ENCODE measurements at regions not wholly inside any gene's neighbourhood (a gene's known extent, or its start where the extent isn't known, plus 50 kb on each side); places are given as distances from the start of the nearest gene placed in this dataset.

GRCh38 chr4:123890889-123891288 is 494.3 kb downstream of the SPRY1 start:
- Histone ChIP-seq H3K4me1 (ENCODE audit: control insufficient read depth, insufficient read depth, low read length) (peaks cover 7% of the 10 kb centered on the region), H3K9me3 (ENCODE audit: control insufficient read depth, low read length) (no peaks in the 10 kb centered on the region), H3K9ac (ENCODE audit: low read length) (no peak overlapping the region), H3K36me3 (ENCODE audit: control insufficient read depth, insufficient read depth, low read length) (no peaks in the 10 kb centered on the region), H3K4me3 (ENCODE audit: low read length) (no peak overlapping the region), H3K27me3 (ENCODE audit: control insufficient read depth, insufficient read depth, low read length) (no peaks in the 10 kb centered on the region)

GRCh38 chr4:123891881-123892280 is 495.3 kb downstream of the SPRY1 start:
- Histone ChIP-seq H3K9me3 (ENCODE audit: control insufficient read depth, low read length) (no peaks in the 10 kb centered on the region), H3K27me3 (ENCODE audit: control insufficient read depth, insufficient read depth, low read length) (no peaks in the 10 kb centered on the region), H3K4me1 (ENCODE audit: control insufficient read depth, insufficient read depth, low read length) (peaks cover 7% of the 10 kb centered on the region)

GRCh38 chr4:123892368-123892976 is 495.9 kb downstream of the SPRY1 start:
- Histone ChIP-seq H3K9me3 (ENCODE audit: control insufficient read depth, low read length) (no peaks in the 10 kb centered on the region), H3K27me3 (ENCODE audit: control insufficient read depth, insufficient read depth, low read length) (no peaks in the 10 kb centered on the region), H3K36me3 (ENCODE audit: control insufficient read depth, insufficient read depth, low read length) (no peaks in the 10 kb centered on the region), H3K9ac (ENCODE audit: low read length) (no peak overlapping the region), H3K4me1 (ENCODE audit: control insufficient read depth, insufficient read depth, low read length) (peaks cover 7% of the 10 kb centered on the region), H3K4me3 (ENCODE audit: low read length) (no peak overlapping the region)

More at GRCh38 chr4:123891881-123892280, 495.3 kb downstream of the SPRY1 start:
- H3K36me3 ChIP-seq (ENCODE audit: control insufficient read depth, insufficient read depth, low read length) = no peaks in the 10 kb centered on the region
- H3K4me3 ChIP-seq (ENCODE audit: low read length) = no peak overlapping the region
- no peak overlapping the region for H3K9ac ChIP-seq (ENCODE audit: low read length)

GRCh38 chr4:123893011-123893981 is 496.7 kb downstream of the SPRY1 start:
- Histone ChIP-seq H3K36me3 (ENCODE audit: control insufficient read depth, insufficient read depth, low read length) (no peaks in the 10 kb centered on the region), H3K27me3 (ENCODE audit: control insufficient read depth, insufficient read depth, low read length) (no peaks in the 10 kb centered on the region), H3K4me1 (ENCODE audit: control insufficient read depth, insufficient read depth, low read length) (peaks cover 7% of the 10 kb centered on the region), H3K4me3 (ENCODE audit: low read length) (no peak overlapping the region), H3K9me3 (ENCODE audit: control insufficient read depth, low read length) (no peaks in the 10 kb centered on the region), H3K9ac (ENCODE audit: low read length) (no peak overlapping the region)

- no peaks in the 10 kb centered on the region for H3K36me3 ChIP-seq (ENCODE audit: control insufficient read depth, insufficient read depth, low read length)
- no peak overlapping the region for H3K4me3 ChIP-seq (ENCODE audit: low read length)
- H3K27me3 ChIP-seq (ENCODE audit: control insufficient read depth, insufficient read depth, low read length) = no peaks in the 10 kb centered on the region
- H3K9me3 ChIP-seq (ENCODE audit: control insufficient read depth, low read length) = no peaks in the 10 kb centered on the region
- H3K9ac ChIP-seq (ENCODE audit: low read length) = no peak overlapping the region
- H3K4me1 ChIP-seq (ENCODE audit: control insufficient read depth, insufficient read depth, low read length) = peaks cover 7% of the 10 kb centered on the region
These were observed 500.0 kb downstream of the SPRY1 start for GRCh38 chr4:123896446-123897071.

- Histone ChIP-seq H3K27me3 (ENCODE audit: control insufficient read depth, insufficient read depth, low read length) (no peaks in the 10 kb centered on the region), H3K9ac (ENCODE audit: low read length) (no peak overlapping the region), H3K36me3 (ENCODE audit: control insufficient read depth, insufficient read depth, low read length) (no peaks in the 10 kb centered on the region), H3K4me3 (ENCODE audit: low read length) (no peak overlapping the region), H3K4me1 (ENCODE audit: control insufficient read depth, insufficient read depth, low read length) (no peaks in the 10 kb centered on the region), H3K9me3 (ENCODE audit: control insufficient read depth, low read length) (no peaks in the 10 kb centered on the region)
These were observed 502.5 kb downstream of the SPRY1 start for GRCh38 chr4:123898946-123899666.

- no peaks in the 10 kb centered on the region for H3K9me3 ChIP-seq (ENCODE audit: control insufficient read depth, low read length)
- no peaks in the 10 kb centered on the region for H3K27me3 ChIP-seq (ENCODE audit: control insufficient read depth, insufficient read depth, low read length)
- H3K4me1 ChIP-seq (ENCODE audit: control insufficient read depth, insufficient read depth, low read length) = no peaks in the 10 kb centered on the region
- H3K4me3 ChIP-seq (ENCODE audit: low read length) = no peak overlapping the region
- H3K36me3 ChIP-seq (ENCODE audit: control insufficient read depth, insufficient read depth, low read length) = no peaks in the 10 kb centered on the region
- H3K9ac ChIP-seq (ENCODE audit: low read length) = no peak overlapping the region
These were observed 508.3 kb downstream of the SPRY1 start for GRCh38 chr4:123904882-123905281.

- H3K4me1 ChIP-seq (ENCODE audit: control insufficient read depth, insufficient read depth, low read length) = no peaks in the 10 kb centered on the region
- no peak overlapping the region for H3K9ac ChIP-seq (ENCODE audit: low read length)
- H3K4me3 ChIP-seq (ENCODE audit: low read length) = no peak overlapping the region
- no peaks in the 10 kb centered on the region for H3K9me3 ChIP-seq (ENCODE audit: control insufficient read depth, low read length)
- H3K27me3 ChIP-seq (ENCODE audit: control insufficient read depth, insufficient read depth, low read length) = no peaks in the 10 kb centered on the region
- no peaks in the 10 kb centered on the region for H3K36me3 ChIP-seq (ENCODE audit: control insufficient read depth, insufficient read depth, low read length)
These were observed 517.0 kb downstream of the SPRY1 start for GRCh38 chr4:123913598-123913997.

- H3K9ac ChIP-seq (ENCODE audit: low read length) = no peak overlapping the region
- no peaks in the 10 kb centered on the region for H3K36me3 ChIP-seq (ENCODE audit: control insufficient read depth, insufficient read depth, low read length)
- H3K4me1 ChIP-seq (ENCODE audit: control insufficient read depth, insufficient read depth, low read length) = no peaks in the 10 kb centered on the region
- H3K27me3 ChIP-seq (ENCODE audit: control insufficient read depth, insufficient read depth, low read length) = no peaks in the 10 kb centered on the region
- H3K9me3 ChIP-seq (ENCODE audit: control insufficient read depth, low read length) = no peaks in the 10 kb centered on the region
- no peak overlapping the region for H3K4me3 ChIP-seq (ENCODE audit: low read length)
These were observed 520.2 kb downstream of the SPRY1 start for GRCh38 chr4:123916821-123917220.

- Histone ChIP-seq H3K4me1 (ENCODE audit: control insufficient read depth, insufficient read depth, low read length) (no peaks in the 10 kb centered on the region), H3K27me3 (ENCODE audit: control insufficient read depth, insufficient read depth, low read length) (no peaks in the 10 kb centered on the region), H3K9me3 (ENCODE audit: control insufficient read depth, low read length) (no peaks in the 10 kb centered on the region), H3K9ac (ENCODE audit: low read length) (no peak overlapping the region), H3K4me3 (ENCODE audit: low read length) (no peak overlapping the region), H3K36me3 (ENCODE audit: control insufficient read depth, insufficient read depth, low read length) (no peaks in the 10 kb centered on the region)
These were observed 523.0 kb downstream of the SPRY1 start for GRCh38 chr4:123919576-123920098.

- Histone ChIP-seq H3K9ac (ENCODE audit: low read length) (no peak overlapping the region), H3K9me3 (ENCODE audit: control insufficient read depth, low read length) (no peaks in the 10 kb centered on the region), H3K27me3 (ENCODE audit: control insufficient read depth, insufficient read depth, low read length) (no peaks in the 10 kb centered on the region), H3K4me3 (ENCODE audit: low read length) (no peak overlapping the region), H3K4me1 (ENCODE audit: control insufficient read depth, insufficient read depth, low read length) (no peaks in the 10 kb centered on the region), H3K36me3 (ENCODE audit: control insufficient read depth, insufficient read depth, low read length) (no peaks in the 10 kb centered on the region)
These were observed 524.7 kb downstream of the SPRY1 start for GRCh38 chr4:123921339-123921738.
